GM23338 (cell line): ENCODE measurements at regions not wholly inside any gene's neighbourhood (a gene's known extent, or its start where the extent isn't known, plus 50 kb on each side); places are given as distances from the start of the nearest gene placed in this dataset.

ENCODE experiments used
- ATAC-seq: fragments of 200-7000 bp; cut with Tn5 transposase; 3 replicates; pipeline ENCODE4 v1.9.1; 2020
- DNase-seq: peaks from one replicate; pipeline ENCODE4 v3.0.0-alpha.2; 2015; ENCODE audit warnings: low spot score
- H2AFZ ChIP-seq: fragments of 200-600 bp; sonication (generic); 2 replicates; pipeline ENCODE4 v1.8.0; 2016; ENCODE audit warnings: antibody characterized with exemption, mild to moderate bottlenecking, moderate library complexity
- H3F3A ChIP-seq: fragments of 200-600 bp; sonication (generic); replicated peaks from 2 replicates; pipeline ENCODE4 v1.8.0; 2017; ENCODE audit warnings: antibody characterized with exemption, mixed run types, low read depth
- H3K27ac ChIP-seq: fragments of 200-600 bp; sonication (generic); 2 replicates; pipeline ENCODE4 v1.6.1; 2016; ENCODE audit warnings: low read depth
- H3K27me3 ChIP-seq: fragments of 200-600 bp; sonication (generic); 2 replicates; pipeline ENCODE4 v1.8.0; 2016; ENCODE audit warnings: mild to moderate bottlenecking, mixed run types, moderate library complexity; ENCODE audit not compliant: insufficient read depth
- H3K36me3 ChIP-seq: fragments of 200-600 bp; sonication (generic); 2 replicates; pipeline ENCODE4 v1.8.0; 2016; ENCODE audit warnings: mild to moderate bottlenecking; ENCODE audit not compliant: insufficient read depth
- H3K4me1 ChIP-seq: fragments of 200-600 bp; sonication (generic); 2 replicates; pipeline ENCODE4 v1.8.0; 2016; ENCODE audit warnings: mild to moderate bottlenecking, moderate library complexity; ENCODE audit not compliant: insufficient read depth
- H3K4me2 ChIP-seq: fragments of 200-600 bp; sonication (generic); 2 replicates; pipeline ENCODE4 v1.7.1; 2017; ENCODE audit warnings: mixed run types
- H3K4me3 ChIP-seq: fragments of 200-600 bp; sonication (generic); 2 replicates; pipeline ENCODE4 v1.6.1; 2016; ENCODE audit warnings: mixed run types
- H3K79me2 ChIP-seq: fragments of 200-600 bp; sonication (generic); replicated peaks from 2 replicates; pipeline ENCODE4 v1.8.0; 2017; ENCODE audit warnings: mild to moderate bottlenecking; ENCODE audit not compliant: insufficient read depth
- H3K9me2 ChIP-seq: fragments of 200-600 bp; sonication (generic); 2 replicates; pipeline ENCODE4 v1.8.0; 2017; ENCODE audit not compliant: insufficient read depth
- H4K20me1 ChIP-seq: fragments of 200-600 bp; sonication (generic); replicated peaks from 2 replicates; pipeline ENCODE4 v1.8.0; 2017; ENCODE audit warnings: mild to moderate bottlenecking; ENCODE audit not compliant: insufficient read depth
- H3K27ac Mint-ChIP-seq: 2 replicates; pipeline ENCODE4 v1.8.0; 2020; ENCODE audit warnings: inconsistent platforms, mild to moderate bottlenecking, moderate library complexity, mixed read lengths
- H3K27me3 Mint-ChIP-seq: 3 replicates; pipeline ENCODE4 v1.8.0; 2022; ENCODE audit warnings: low read depth, mild to moderate bottlenecking, moderate library complexity, mixed read lengths, inconsistent platforms; ENCODE audit not compliant: insufficient read depth, poor library complexity
- H3K36me3 Mint-ChIP-seq: 3 replicates; pipeline ENCODE4 v1.8.0; 2021; ENCODE audit warnings: low read depth, mild to moderate bottlenecking, inconsistent platforms, moderate library complexity, mixed read lengths
- H3K4me1 Mint-ChIP-seq: 3 replicates; pipeline ENCODE4 v1.8.0; 2020; ENCODE audit warnings: mild to moderate bottlenecking, inconsistent platforms, mixed read lengths
- H3K4me3 Mint-ChIP-seq: 3 replicates; pipeline ENCODE4 v1.8.0; 2021; ENCODE audit warnings: moderate library complexity, mild to moderate bottlenecking, inconsistent platforms, mixed read lengths
- H3K9me3 Mint-ChIP-seq: 3 replicates; pipeline ENCODE4 v1.8.0; 2020; ENCODE audit warnings: moderate library complexity, mild to moderate bottlenecking, inconsistent platforms, mixed read lengths
- CREB1 ChIP-seq: fragments of 250-450 bp; sonication (Bioruptor Pico); IDR thresholded peaks from 2 replicates; pipeline ENCODE4 v1.5.0; 2020; ENCODE audit warnings: low read depth, mild to moderate bottlenecking, moderate library complexity
- CTCF ChIP-seq, 2 experiments: fragments of 200-600 bp in 1 of 2; sonication (generic) in 1 of 2; conservative IDR thresholded peaks; 2 replicates each; pipeline versions ENCODE4 v1.5.1 to v1.6.1; 2016 to 2017; ENCODE audit warnings: antibody characterized with exemption in 2 of 2, low read depth in 2 of 2, mild to moderate bottlenecking in 2 of 2, moderate library complexity in 1 of 2
- ETS1 ChIP-seq: IDR thresholded peaks from 2 replicates; pipeline ENCODE4 v1.6.1; 2016; ENCODE audit warnings: antibody characterized with exemption
- EZH2 ChIP-seq: fragments of 200-600 bp; sonication (generic); IDR thresholded peaks from one replicate; pipeline ENCODE4 v1.8.0; 2017; ENCODE audit warnings: antibody characterized with exemption, mild to moderate bottlenecking, low read depth; ENCODE audit not compliant: unreplicated experiment
- EZH2phosphoT487 ChIP-seq: fragments of 200-600 bp; sonication (generic); IDR thresholded peaks from one replicate; pipeline ENCODE4 v1.8.1; 2018; ENCODE audit warnings: antibody characterized with exemption; ENCODE audit not compliant: unreplicated experiment
- JUNB ChIP-seq: IDR thresholded peaks from one replicate; pipeline ENCODE4 v1.6.1; 2016; ENCODE audit warnings: antibody characterized with exemption; ENCODE audit not compliant: unreplicated experiment
- NANOG ChIP-seq: IDR thresholded peaks from 2 replicates; pipeline ENCODE4 v1.6.1; 2016; ENCODE audit warnings: antibody characterized with exemption, borderline replicate concordance
- POLR2AphosphoS5 ChIP-seq: IDR thresholded peaks from 2 replicates; pipeline ENCODE4 v1.6.1; 2016; ENCODE audit warnings: antibody characterized with exemption, low read depth
- REST ChIP-seq: IDR thresholded peaks from one replicate; pipeline ENCODE4 v1.6.1; 2018; ENCODE audit warnings: antibody characterized with exemption; ENCODE audit not compliant: unreplicated experiment
- STAT1 ChIP-seq: IDR thresholded peaks from one replicate; pipeline ENCODE4 v1.6.1; 2016; ENCODE audit warnings: antibody characterized with exemption; ENCODE audit not compliant: unreplicated experiment
- ZNF114 ChIP-seq: fragments of 250-450 bp; sonication (Bioruptor Pico); IDR thresholded peaks from 2 replicates; pipeline ENCODE4 v1.5.0; 2020; ENCODE audit warnings: mild to moderate bottlenecking, moderate library complexity
- ZNF331 ChIP-seq: fragments of 250-450 bp; sonication (Bioruptor Pico); IDR thresholded peaks from 2 replicates; pipeline ENCODE4 v1.5.0; 2020; ENCODE audit warnings: low read depth, mild to moderate bottlenecking, moderate library complexity
- ZNF462 ChIP-seq: fragments of 250-450 bp; sonication (Bioruptor Pico); IDR thresholded peaks from 2 replicates; pipeline ENCODE4 v1.5.0; 2020; ENCODE audit warnings: mild to moderate bottlenecking, moderate library complexity

- no peak for ATAC-seq
- H3F3A ChIP-seq: no peaks in the 10 kb centered on the region
- H3K79me2 ChIP-seq: no peaks in the 10 kb centered on the region
- H3K9me2 ChIP-seq: no peaks in the 10 kb centered on the region
- DNase-seq: no peak
- no peaks in the 10 kb centered on the region for H3K4me1 Mint-ChIP-seq
- H2AFZ ChIP-seq: no peak overlapping the region
- no peaks in the 10 kb centered on the region for H3K36me3 ChIP-seq
- no peaks in the 10 kb centered on the region for H3K27me3 Mint-ChIP-seq
- H3K4me1 ChIP-seq: no peaks in the 10 kb centered on the region
- TF ChIP-seq ZNF462 (CRISPR knock-in tag) (no peak), EZH2phosphoT487 (no peak), STAT1 (no peak), CREB1 (CRISPR knock-in tag) (no peak), ETS1 (no peak), REST (no peak), EZH2 (no peak), ZNF114 (CRISPR knock-in tag) (no peak), ZNF331 (no peak), POLR2AphosphoS5 (no peak), CTCF (conservative IDR thresholded peaks at IDR 0.05; ENCODE audit: low read depth in 2 of 2) (no peak), NANOG (no peak), JUNB (no peak)
- no peak overlapping the region for H3K4me3 Mint-ChIP-seq
- no peak overlapping the region for H3K27ac Mint-ChIP-seq
- no peak overlapping the region for H3K4me2 ChIP-seq
- peaks cover 22% of the 10 kb centered on the region for H3K9me3 Mint-ChIP-seq
- no peaks in the 10 kb centered on the region for H3K36me3 Mint-ChIP-seq
- H3K27me3 ChIP-seq: no peaks in the 10 kb centered on the region
- H3K4me3 ChIP-seq: no peak overlapping the region
- H4K20me1 ChIP-seq: no peaks in the 10 kb centered on the region
- H3K27ac ChIP-seq: no peak overlapping the region
Observed at GRCh38 chr6:67285770-67286495, 1349.1 kb upstream of the ADGRB3 start.
